ENCODE measurements at regions not wholly inside any gene's neighbourhood (a gene's known extent, or its start where the extent isn't known, plus 50 kb on each side); places are given as distances from the start of the nearest gene placed in this dataset.
"Not testable (repeated sequence)": the region's sequence is repeated elsewhere in the genome, so short reads cannot be mapped to it uniquely, and the experiment has no call there.

DNA sequence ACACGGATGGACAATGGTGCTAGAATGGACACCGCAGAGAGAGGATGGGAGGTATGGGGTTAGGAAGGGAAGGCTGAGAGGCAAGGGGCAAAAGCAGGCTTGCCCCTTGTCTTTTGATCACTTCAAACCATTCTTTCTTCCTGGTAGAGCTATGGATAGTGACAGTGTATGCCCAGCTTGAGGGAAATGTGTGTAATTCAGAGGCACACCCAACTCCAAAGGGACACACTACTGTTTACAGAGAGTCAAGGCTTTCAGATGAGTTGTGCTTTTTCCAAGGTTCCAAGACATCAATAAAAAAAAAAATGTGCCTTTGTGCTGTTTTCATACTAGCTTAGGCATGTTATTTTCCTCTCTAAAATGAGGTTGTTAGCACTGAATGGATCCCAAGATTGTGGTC lies 185.0 kb downstream of the MCHR2 start:
- DNase-seq, result no peak

DNA sequence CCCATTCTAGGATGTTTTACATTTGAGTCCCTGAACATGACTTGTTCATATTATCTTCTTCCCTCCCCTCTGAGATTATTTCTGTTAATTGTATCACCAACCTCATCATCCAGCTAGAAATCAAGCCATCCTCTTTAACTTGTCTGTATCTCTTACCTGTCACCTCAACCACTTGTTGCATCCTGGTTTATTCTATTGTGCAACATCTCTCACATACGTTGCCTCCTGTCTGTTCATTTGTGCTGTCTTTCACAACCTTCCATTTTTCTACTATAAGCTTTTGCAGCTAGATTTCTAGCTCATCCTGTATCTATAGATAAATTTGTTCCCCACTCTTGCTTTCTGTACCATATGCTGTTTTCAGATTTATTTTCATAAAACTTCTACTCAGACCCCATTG lies 183.7 kb downstream of the MCHR2 start:
- no peak for DNase-seq

GRCh38 chr6:99810942-99811620 lies 182.9 kb downstream of the MCHR2 start:
- no peak for DNase-seq

DNA sequence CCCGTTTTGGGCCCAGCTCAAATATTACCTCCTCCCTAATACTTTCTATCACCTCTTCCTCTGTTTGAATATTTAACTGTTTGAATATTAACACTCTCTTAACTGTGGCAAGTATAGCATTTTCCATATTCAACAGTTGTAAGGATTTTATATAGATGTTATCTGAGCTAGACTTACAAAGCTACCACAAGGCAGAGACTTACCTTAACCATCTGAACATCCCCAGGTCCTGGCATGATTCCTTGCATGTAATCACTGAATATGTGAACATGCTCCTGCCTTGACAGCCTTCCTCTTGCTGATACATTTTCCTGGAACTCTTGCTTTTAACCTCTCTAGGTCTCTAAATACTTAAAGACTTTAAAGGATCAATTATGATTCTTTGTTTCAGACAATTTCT lies 182.4 kb downstream of the MCHR2 start:
- no peak for DNase-seq

DNA sequence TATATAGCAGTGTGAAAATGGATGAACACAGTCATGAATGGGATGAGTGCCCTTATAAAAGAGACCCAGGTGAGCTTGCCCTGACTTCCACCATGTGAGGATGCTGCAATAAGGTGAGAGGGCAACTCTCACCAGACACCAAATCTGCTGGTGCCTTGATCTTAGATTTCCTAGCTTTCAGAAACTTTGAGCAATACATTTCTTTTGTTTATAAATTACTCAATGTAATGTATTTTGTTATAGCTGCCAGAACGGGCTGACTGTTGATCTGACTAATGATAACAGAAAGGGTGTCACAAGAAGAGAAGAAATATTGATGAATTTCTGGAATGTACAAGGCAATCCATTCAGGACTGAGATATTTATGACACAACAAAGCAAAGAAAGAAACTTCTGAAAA lies 180.5 kb downstream of the MCHR2 start:
- no peak for DNase-seq

- DNase-seq, result no peak
Observed at GRCh38 chr6:99814230-99814928, 179.6 kb downstream of the MCHR2 start.

- DNase-seq, result no peak
Observed at GRCh38 chr6:99816795-99817194, 177.2 kb downstream of the MCHR2 start.

GRCh38 chr6:99818161-99818560 lies 175.9 kb downstream of the MCHR2 start:
- DNase-seq, result no peak

GRCh38 chr6:99819853-99820252 lies 174.2 kb downstream of the MCHR2 start:
- DNase-seq, result no peak

DNA sequence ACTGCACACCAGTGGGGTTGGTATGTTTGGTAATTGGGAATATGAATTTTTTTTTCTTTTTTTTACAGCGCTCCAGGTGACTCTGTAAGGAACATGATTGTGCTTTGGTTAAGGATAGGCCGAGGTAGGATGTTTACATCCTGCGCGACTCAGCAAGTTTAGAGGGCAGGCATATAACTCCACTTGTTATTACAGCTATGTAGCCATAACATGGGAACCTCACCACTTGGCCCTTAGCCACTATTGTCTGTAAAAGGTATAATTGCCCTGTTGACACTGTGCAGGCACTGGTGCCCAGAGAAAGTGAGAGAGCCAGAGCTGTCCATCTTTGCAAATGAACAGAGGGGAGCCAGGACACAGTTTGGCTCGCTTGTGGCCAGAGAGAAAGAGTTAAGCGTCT lies 172.9 kb downstream of the MCHR2 start:
- DNase-seq, result peak; percentile 24

DNA sequence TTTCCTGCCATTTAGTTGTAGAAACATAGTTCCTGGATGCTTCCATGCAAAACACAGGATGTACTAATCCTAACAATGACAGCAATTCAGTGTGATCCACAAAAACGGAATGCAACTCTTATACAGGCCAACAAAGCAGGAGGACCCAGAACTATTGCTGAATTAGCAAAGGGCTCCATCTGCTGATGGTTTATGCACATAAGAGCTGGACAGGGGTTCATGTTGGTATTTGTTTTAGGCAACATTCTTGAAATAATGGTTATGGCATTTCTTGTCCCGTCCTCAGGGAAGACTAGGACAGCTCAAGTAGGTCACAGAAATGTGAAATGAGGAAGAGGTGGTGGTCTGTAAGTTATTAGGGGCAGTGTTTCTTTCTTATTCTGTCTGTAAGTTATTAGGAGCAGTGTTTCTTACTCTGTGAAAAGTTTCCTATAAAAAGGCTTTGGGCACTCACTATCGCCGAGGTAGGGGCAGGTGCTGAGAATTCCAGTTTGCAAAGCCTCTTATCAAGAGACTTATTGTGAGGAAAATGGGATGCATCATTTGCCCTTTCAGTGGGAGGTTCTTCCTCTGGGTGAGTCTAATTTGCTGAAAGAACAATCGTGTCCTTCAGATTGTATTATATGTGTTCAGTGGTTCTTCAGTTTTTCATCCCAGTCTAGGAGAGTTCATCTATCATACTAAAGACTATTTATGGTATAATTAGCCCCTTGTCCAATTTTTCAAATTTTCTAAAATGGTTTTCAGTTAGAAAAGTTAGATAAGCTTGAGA lies 171.1 kb downstream of the MCHR2 start:
- peak; percentile 77 for DNase-seq

DNA sequence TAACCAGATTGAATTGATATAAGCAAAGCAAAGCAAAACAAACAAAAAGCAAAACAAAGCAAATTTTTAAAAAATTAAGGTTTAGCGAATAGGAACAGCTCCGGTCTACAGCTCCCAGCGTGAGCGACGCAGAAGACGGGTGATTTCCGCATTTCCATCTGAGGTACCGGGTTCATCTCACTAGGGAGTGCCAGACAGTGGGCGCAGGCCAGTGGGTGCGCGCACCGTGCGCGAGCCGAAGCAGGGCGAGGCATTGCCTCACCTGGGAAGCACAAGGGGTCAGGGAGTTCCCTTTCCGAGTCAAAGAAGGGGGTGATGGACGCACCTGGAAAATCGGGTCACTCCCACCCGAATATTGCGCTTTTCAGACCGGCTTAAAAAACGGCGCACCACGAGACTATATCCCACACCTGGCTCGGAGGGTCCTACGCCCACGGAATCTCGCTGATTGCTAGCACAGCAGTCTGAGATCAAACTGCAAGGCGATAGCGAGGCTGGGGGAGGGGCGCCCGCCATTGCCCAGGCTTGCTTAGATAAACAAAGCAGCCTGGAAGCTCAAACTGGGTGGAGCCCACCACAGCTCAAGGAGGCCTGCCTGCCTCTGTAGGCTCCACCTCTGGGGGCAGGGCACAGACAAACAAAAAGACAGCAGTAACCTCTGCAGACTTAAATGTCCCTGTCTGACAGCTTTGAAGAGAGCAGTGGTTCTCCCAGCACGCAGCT lies 170.3 kb downstream of the MCHR2 start:
- not testable (repeated sequence) for DNase-seq

- DNase-seq, result no peak
Observed at GRCh38 chr6:99833034-99833433, 161.0 kb downstream of the MCHR2 start.

GRCh38 chr6:99836471-99836870 lies 157.6 kb downstream of the MCHR2 start:
- no peak for DNase-seq

DNA sequence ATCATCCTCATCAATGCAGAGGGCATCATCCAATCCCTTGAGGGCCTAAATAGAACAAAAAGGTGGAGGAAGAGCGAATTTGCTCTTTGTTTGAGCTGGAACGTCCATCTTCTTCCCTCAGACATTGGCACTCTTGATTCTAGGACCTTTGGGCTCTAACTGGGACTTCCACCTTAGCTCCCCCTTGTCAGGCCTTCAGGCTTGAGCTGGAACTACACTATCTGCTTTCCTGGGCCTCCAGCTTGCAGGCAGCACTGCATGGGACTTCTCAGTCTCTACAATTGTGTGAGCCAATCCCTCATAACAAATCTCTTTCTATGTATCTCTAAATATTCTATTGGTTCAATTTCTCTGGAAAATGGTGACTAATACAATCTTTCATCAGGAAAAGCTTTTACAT lies 155.4 kb downstream of the MCHR2 start:
- DNase-seq, result no peak

DNA sequence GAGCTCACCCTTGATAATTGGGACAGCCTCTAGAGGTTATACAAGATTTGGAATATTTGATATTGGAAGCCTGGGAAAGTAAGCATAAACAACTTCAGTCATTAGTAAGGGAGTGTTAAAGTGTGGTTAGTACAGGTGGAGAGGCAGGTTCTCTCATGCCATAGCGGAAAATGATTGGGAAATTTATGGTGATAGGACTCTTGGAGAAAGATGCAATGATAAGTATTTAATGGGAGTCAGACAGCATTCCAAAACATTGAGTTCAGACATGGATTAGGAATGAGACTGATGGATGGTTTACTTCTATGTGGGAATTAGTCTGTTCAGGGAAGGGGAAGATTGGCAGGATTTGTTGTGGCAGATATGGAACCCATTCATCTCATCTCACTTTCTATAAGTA lies 152.7 kb downstream of the MCHR2 start:
- no peak for DNase-seq

DNA sequence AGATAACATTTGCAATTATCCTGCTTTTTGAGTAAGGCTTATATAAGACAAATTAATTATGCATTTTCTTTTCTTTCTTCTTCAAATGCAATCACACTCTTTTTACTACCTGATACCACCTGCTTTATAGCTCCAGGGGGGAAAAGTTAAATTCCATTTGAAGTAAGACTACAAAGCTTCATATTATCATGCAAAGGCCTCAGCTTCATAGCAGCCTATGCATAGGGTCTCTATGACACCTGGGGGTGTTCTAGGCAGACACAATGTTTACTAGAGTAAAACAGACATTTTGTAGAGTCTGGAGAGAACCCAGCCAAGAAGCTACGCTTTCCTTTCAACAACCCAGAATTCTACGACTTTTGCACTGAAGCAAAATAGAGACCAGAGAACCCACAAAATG lies 148.0 kb downstream of the MCHR2 start:
- DNase-seq, result no peak

- DNase-seq, result no peak
Observed at GRCh38 chr6:99850841-99851240, 143.2 kb downstream of the MCHR2 start.

DNA sequence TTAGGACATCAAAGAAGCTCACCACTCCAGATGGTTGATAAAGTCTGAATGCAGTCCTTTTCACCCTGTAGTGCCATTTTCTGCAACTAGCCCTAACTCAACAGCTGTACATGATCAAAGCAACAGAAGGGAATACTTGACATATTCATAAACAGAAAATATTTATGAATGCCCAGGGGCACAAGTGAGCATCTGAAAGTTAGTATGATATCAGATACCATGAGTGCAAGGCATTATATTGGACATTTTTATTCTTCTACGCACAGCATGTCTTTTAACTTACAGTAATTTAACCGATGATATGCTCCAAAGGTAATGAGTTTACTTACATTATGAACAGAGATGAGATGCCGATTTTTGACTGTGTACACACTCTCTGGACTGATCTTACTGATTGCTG lies 142.0 kb downstream of the MCHR2 start:
- DNase-seq, result no peak

DNA sequence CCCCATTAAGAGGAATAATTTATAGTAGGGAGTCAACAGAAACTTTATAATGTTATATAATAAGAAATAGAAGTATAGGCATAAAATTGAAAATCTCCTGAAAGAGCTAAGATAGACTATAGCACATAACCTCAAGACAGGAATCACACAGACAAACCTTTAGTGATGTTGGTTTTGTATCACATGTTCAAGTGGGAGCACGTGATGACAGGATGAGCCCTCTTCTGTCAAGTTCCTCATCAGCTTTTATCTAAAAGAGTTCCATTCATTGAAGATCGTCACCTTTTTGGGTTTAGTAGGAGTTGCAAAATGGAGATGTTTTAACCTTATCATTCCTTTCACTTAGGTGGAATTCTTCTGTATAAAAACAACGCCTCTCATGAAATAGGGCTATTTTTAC lies 127.0 kb downstream of the MCHR2 start:
- no peak for DNase-seq

GRCh38 chr6:99868074-99868702 lies 125.8 kb downstream of the MCHR2 start:
- DNase-seq, result peak; percentile 81
